B cell (primary cell): ENCODE measurements at regions not wholly inside any gene's neighbourhood (a gene's known extent, or its start where the extent isn't known, plus 50 kb on each side); places are given as distances from the start of the nearest gene placed in this dataset.

ENCODE experiments used
- ATAC-seq: fragments of 200-7000 bp; cut with Tn5 transposase; one replicate; pipeline ENCODE4 v1.10.0; 2021; ENCODE audit warnings: low read depth, mild to moderate bottlenecking, moderate number of reproducible peaks, moderate library complexity
- CTCF ChIA-PET: fragments of 350-600 bp; sonication (Branson Sonifier 250); formaldehyde crosslinking; loops from one replicate; lab custom pipeline; 2021; ENCODE audit warnings: antibody characterized with exemption, inconsistent platforms; lab: Charles Lee
- POLR2A ChIA-PET: fragments of 350-600 bp; sonication (Branson Sonifier 250); formaldehyde crosslinking; loops from one replicate; lab custom pipeline; 2021; ENCODE audit warnings: antibody characterized with exemption; lab: Charles Lee
- DNase-seq: peaks from one replicate; pipeline ENCODE4 v3.0.0; 2013
- H2AFZ ChIP-seq: 2 replicates; pipeline ENCODE4 v1.6.1; 2012; ENCODE audit warnings: mild to moderate bottlenecking, low read depth, low read length; ENCODE audit not compliant: insufficient read depth, poor library complexity, severe bottlenecking
- H3K27ac ChIP-seq, 2 donors: 1 replicate in 1 of 2; 2 replicates in 1 of 2; pipeline ENCODE4 v1.5.1; 2012 to 2013; ENCODE audit warnings: low read length in 2 of 2, mild to moderate bottlenecking in 2 of 2, moderate library complexity in 1 of 2
- H3K27me3 ChIP-seq, 4 experiments: fragments of 200-600 bp in 1 of 4; sonication (generic) in 1 of 4; replicated peaks in 1 of 4; 1 replicate in 2 of 4; 2 replicates in 2 of 4; pipeline versions ENCODE4 v1.6.1 to v1.7.0; 2013 to 2016; ENCODE audit warnings: low read length in 3 of 4, mild to moderate bottlenecking in 2 of 4, mixed read lengths in 1 of 4, moderate library complexity in 1 of 4; ENCODE audit not compliant: insufficient read depth in 4 of 4, control insufficient read depth in 3 of 4; ENCODE audit errors: control extremely low read depth in 1 of 4
- H3K36me3 ChIP-seq, 2 experiments: replicated peaks in 1 of 2; 1 replicate in 1 of 2; 2 replicates in 1 of 2; pipeline versions ENCODE4 v1.6.1 to v1.7.1; 2013; ENCODE audit warnings: low read length in 1 of 2; ENCODE audit not compliant: insufficient read depth in 2 of 2, control insufficient read depth in 1 of 2; ENCODE audit errors: control extremely low read depth in 1 of 2, extremely low read depth in 1 of 2
- H3K4me1 ChIP-seq, 2 donors: fragments of 200-600 bp in 1 of 2; sonication (generic) in 1 of 2; 1 replicate in 1 of 2; 2 replicates in 1 of 2; pipeline versions ENCODE4 v1.5.1 to v1.6.1; 2013 to 2017; ENCODE audit warnings: low read length in 2 of 2; ENCODE audit not compliant: control insufficient read depth in 2 of 2, insufficient read depth in 2 of 2
- H3K4me2 ChIP-seq: replicated peaks from 2 replicates; pipeline ENCODE3; 2012; ENCODE audit warnings: mild to moderate bottlenecking, low read depth, low read length; ENCODE audit not compliant: poor library complexity, severe bottlenecking
- H3K4me3 ChIP-seq, 5 experiments: fragments of 200-600 bp in 1 of 5; sonication (generic) in 1 of 5; 1 replicate in 3 of 5; 2 replicates in 2 of 5; pipeline versions ENCODE4 v1.5.1 to v1.7.0; 2011 to 2016; ENCODE audit warnings: low read length in 4 of 5, mild to moderate bottlenecking in 4 of 5, low read depth in 2 of 5, control low read depth in 1 of 5, moderate library complexity in 1 of 5; ENCODE audit not compliant: insufficient read depth in 1 of 5; ENCODE audit errors: control extremely low read depth in 1 of 5, extremely low read depth in 1 of 5
- H3K79me2 ChIP-seq: fragments of 200-600 bp; sonication (generic); one replicate; pipeline ENCODE4 v1.6.0; 2016; ENCODE audit warnings: low read length; ENCODE audit not compliant: control insufficient read depth, insufficient read depth
- H3K9ac ChIP-seq: fragments of 200-600 bp; sonication (generic); 2 replicates; pipeline ENCODE4 v1.6.1; 2017; ENCODE audit warnings: mild to moderate bottlenecking, low read length, moderate library complexity
- H3K9me3 ChIP-seq, 3 donors: one replicate each; pipeline versions ENCODE4 v1.6.1 to v1.7.1; 2013; ENCODE audit warnings: low read length in 2 of 3; ENCODE audit not compliant: control insufficient read depth in 2 of 3, insufficient read depth in 1 of 3; ENCODE audit errors: control extremely low read depth in 1 of 3
- H4K20me1 ChIP-seq: 2 replicates; pipeline ENCODE4 v1.6.0; 2012; ENCODE audit warnings: mild to moderate bottlenecking, low read length; ENCODE audit not compliant: insufficient read depth, control insufficient read depth, poor library complexity, severe bottlenecking
- H3K27ac Mint-ChIP-seq: one replicate; pipeline ENCODE4 v1.8.0; 2021; ENCODE audit warnings: mixed read lengths
- H3K27me3 Mint-ChIP-seq: one replicate; pipeline ENCODE4 v1.8.0; 2021; ENCODE audit warnings: mixed read lengths
- H3K4me1 Mint-ChIP-seq: one replicate; pipeline ENCODE4 v1.8.0; 2021; ENCODE audit warnings: mixed read lengths
- H3K4me3 Mint-ChIP-seq: one replicate; pipeline ENCODE4 v1.8.0; 2021; ENCODE audit warnings: mixed read lengths
- H3K9me3 Mint-ChIP-seq: one replicate; pipeline ENCODE4 v1.8.0; 2022; ENCODE audit warnings: mixed read lengths; ENCODE audit not compliant: insufficient read depth
- CTCF ChIP-seq: fragments of 200-600 bp; IDR thresholded peaks from one replicate; pipeline ENCODE4 v1.8.0; 2022; ENCODE audit warnings: antibody characterized with exemption, mild to moderate bottlenecking
- EZH2 ChIP-seq: IDR thresholded peaks from 2 replicates; pipeline ENCODE4 v1.6.1; 2012; ENCODE audit warnings: borderline replicate concordance, low read depth, mild to moderate bottlenecking, moderate library complexity, low read length; ENCODE audit not compliant: insufficient read depth, poor library complexity, severe bottlenecking
- WGBS: methylation state at CpG from one replicate; pipeline ENCODE4 v1.1.5; 2013; ENCODE audit warnings: missing lambda C conversion rate; ENCODE audit not compliant: insufficient coverage; 5-methylcytosine and 5-hydroxymethylcytosine counted together
- intact Hi-C: fragments of 100-400 bp; cut with micrococcal nuclease; formaldehyde crosslinking; loops from one replicate; pipeline ENCODE4 v1.10.0; 2022

GRCh38 chr12:61161961-61162360, 1098.2 kb upstream of the USP15 start:
- TF ChIP-seq CTCF (no peak), EZH2 (no peak)

GRCh38 chr12:61188801-61189595, 1071.2 kb upstream of the USP15 start:
- Histone ChIP-seq H3K27me3 (no peaks in the 10 kb centered on the region), H3K27ac (no peak overlapping the region), H3K9me3 (peaks cover 0 to 5% (median 2%) of the 10 kb centered on the region in 3 donors), H3K79me2 (no peaks in the 10 kb centered on the region), H3K4me1 (no peaks in the 10 kb centered on the region), H4K20me1 (no peaks in the 10 kb centered on the region), H2AFZ (no peak overlapping the region), H3K4me2 (no peak overlapping the region), H3K36me3 (no peaks in the 10 kb centered on the region), H3K4me3 (no peak overlapping the region), H3K9ac (no peak overlapping the region)
- intact Hi-C loops, result no loop called here
- POLR2A ChIA-PET, result no interaction called here
- WGBS, result 86% methylated on average over 17 of the region's 18 CpGs
- no peaks in the 10 kb centered on the region for H3K4me1 Mint-ChIP-seq
- H3K27ac Mint-ChIP-seq, result no peak overlapping the region
- ATAC-seq (no peak), DNase-seq (no peak)
- TF ChIP-seq EZH2, result no peak
- TF ChIP-seq CTCF, result no peak
- no peaks in the 10 kb centered on the region for H3K27me3 Mint-ChIP-seq
- no peak overlapping the region for H3K4me3 Mint-ChIP-seq
- peaks cover 7% of the 10 kb centered on the region for H3K9me3 Mint-ChIP-seq
- CTCF ChIA-PET, result no interaction called here

More at GRCh38 chr12:61161961-61162360, 1098.2 kb upstream of the USP15 start:
- H4K20me1 ChIP-seq, result no peaks in the 10 kb centered on the region
- ATAC-seq (no peak), DNase-seq (no peak)
- Mint-ChIP-seq H3K27ac (no peak overlapping the region), H3K27me3 (no peaks in the 10 kb centered on the region), H3K4me1 (no peaks in the 10 kb centered on the region), H3K9me3 (peaks cover 12% of the 10 kb centered on the region), H3K4me3 (no peak overlapping the region)
- ChIA-PET POLR2A (no interaction called here), CTCF (no interaction called here)
- H3K4me2 ChIP-seq, result no peak overlapping the region
- H3K4me3 ChIP-seq, result no peak overlapping the region
- no peak overlapping the region for H3K27ac ChIP-seq
- no peaks in the 10 kb centered on the region for H3K36me3 ChIP-seq
- WGBS, result no CpG with 5 or more reads among the region's 2 CpGs
- H3K79me2 ChIP-seq, result no peaks in the 10 kb centered on the region
- intact Hi-C loops, result no loop called here
- no peaks in the 10 kb centered on the region for H3K27me3 ChIP-seq
- H3K9me3 ChIP-seq, result peaks cover 1 to 6% (median 6%) of the 10 kb centered on the region in 3 donors
- no peak overlapping the region for H3K9ac ChIP-seq
- no peak overlapping the region for H2AFZ ChIP-seq
- no peaks in the 10 kb centered on the region for H3K4me1 ChIP-seq
